ENCODE measurements at regions not wholly inside any gene's neighbourhood (a gene's known extent, or its start where the extent isn't known, plus 50 kb on each side); places are given as distances from the start of the nearest gene placed in this dataset.

GRCh38 chr2:11018651-11019185 is 107.0 kb downstream of the KCNF1 start:
- Histone ChIP-seq H2AFZ (ENCODE audit: low read depth, low read length, poor library complexity, severe bottlenecking) (no peak overlapping the region), H3K27ac (ENCODE audit: low read depth, low read length) (no peak overlapping the region), H3K4me3 (replicated peaks in 1 of 2; ENCODE audit: low read depth in 1 of 2, low read length in 2 of 2) (no peak overlapping the region), H3K9me2 (ENCODE audit: insufficient read depth) (no peaks in the 10 kb centered on the region), H3K4me1 (ENCODE audit: control insufficient read depth in 1 of 2, insufficient read depth in 2 of 2, low read length in 2 of 2) (peaks cover 0 to 16% of the 10 kb centered on the region in 2 experiments; a peak in 2 of 4 replicates), H3K4me2 (ENCODE audit: low read length) (no peak overlapping the region), H3K27me3 (ENCODE audit: insufficient read depth, low read length) (no peaks in the 10 kb centered on the region; the same call in 1 of the 2 replicates), H3K36me3 (ENCODE audit: control insufficient read depth in 1 of 2, insufficient read depth in 2 of 2, low read length in 2 of 2) (no peaks in the 10 kb centered on the region), H4K20me1 (ENCODE audit: insufficient read depth) (no peaks in the 10 kb centered on the region), H3K79me2 (ENCODE audit: insufficient read depth, low read length) (no peaks in the 10 kb centered on the region), H3K9me3 (ENCODE audit: control insufficient read depth in 1 of 2, insufficient read depth in 1 of 2, low read depth in 1 of 2, low read length in 2 of 2) (no peaks in the 10 kb centered on the region), H3K9ac (ENCODE audit: low read length) (no peak overlapping the region)
- TF ChIP-seq MAX (IDR thresholded peaks at IDR 0.05) = no peak
- no peak for TF ChIP-seq CTCF (IDR thresholded peaks at IDR 0.05 in 2 of 3, conservative IDR thresholded peaks at IDR 0.05 in 1 of 3; ENCODE audit: borderline replicate concordance in 1 of 3, insufficient read depth in 1 of 3, low read depth in 2 of 3, low read length in 2 of 3)
- no peak for TF ChIP-seq CBX3 (IDR thresholded peaks at IDR 0.05; ENCODE audit: low read depth)
- no peak for TF ChIP-seq SP1 (IDR thresholded peaks at IDR 0.05; ENCODE audit: low read depth)
- TF ChIP-seq POLR2A (IDR thresholded peaks at IDR 0.05; ENCODE audit: borderline replicate concordance, extremely low read depth, insufficient read depth, insufficient read length) = no peak
- no peak for TF ChIP-seq TCF7L2 (IDR thresholded peaks at IDR 0.05; ENCODE audit: borderline replicate concordance, extremely low read depth, insufficient read depth, insufficient read length)
- no peak for TF ChIP-seq ELF1 (IDR thresholded peaks at IDR 0.05; ENCODE audit: borderline replicate concordance, low read depth)
- no peak for TF ChIP-seq SRF (IDR thresholded peaks at IDR 0.05; ENCODE audit: low read depth)
- TF ChIP-seq EZH2 (IDR thresholded peaks at IDR 0.05) = no peak
- no peak for TF ChIP-seq JUND (IDR thresholded peaks at IDR 0.05)
- ChIA-PET RAD21 (ENCODE audit: low non-redundant PET in 1 of 2, low total read pairs in 2 of 2, uncharacterized antibody in 2 of 2, unreplicated experiment in 2 of 2) (no interaction called here), POLR2A (no interaction called here), CTCF (no interaction called here)
- no TSS peak for BruUV-seq (replicated peaks)
- ATAC-seq = no peak; the same call in 1 of the 2 replicates
- no peak for DNase-seq (ENCODE audit: low read depth, low spot score)
- intact Hi-C loops (cut with micrococcal nuclease) = no loop called here
